ENCODE measurements at regions not wholly inside any gene's neighbourhood (a gene's known extent, or its start where the extent isn't known, plus 50 kb on each side); places are given as distances from the start of the nearest gene placed in this dataset.

DNA sequence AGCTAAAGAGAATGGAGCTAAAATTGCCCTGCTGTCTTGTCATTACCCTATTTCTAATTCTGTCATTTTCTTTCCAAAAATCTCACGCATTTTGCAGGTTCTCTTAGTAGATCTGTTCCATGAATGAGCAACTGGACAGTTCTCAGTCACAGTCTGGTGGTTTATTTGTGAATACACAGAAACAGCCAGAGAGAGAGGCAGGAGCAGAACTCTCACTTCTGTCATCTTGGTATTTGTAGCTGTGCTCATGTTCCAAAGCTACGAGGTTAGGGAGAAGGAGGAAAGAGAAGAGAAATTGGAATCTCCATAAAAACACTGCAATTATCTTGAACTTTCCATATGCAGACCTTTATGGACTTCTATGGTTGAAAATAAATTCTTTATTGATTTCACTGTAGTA, 118.0 kb upstream of the OR13F1 start:
- no peaks in the 10 kb centered on the region for H3K36me3 ChIP-seq (ENCODE audit: control insufficient read depth in 4 of 4, insufficient read depth in 3 of 4, low read depth in 1 of 4, low read length in 3 of 4)
- DNase-seq (ENCODE audit: low spot score): no peak
- peak overlapping the region in 1 of 2 donors; percentile 19 for H3K9ac ChIP-seq (ENCODE audit: low read depth in 1 of 2, low read length in 2 of 2)
- 62% methylated on average over 2 of the region's 2 CpGs for WGBS
- TF ChIP-seq HNF4G (IDR thresholded peaks at IDR 0.05) (no peak), RXRA (IDR thresholded peaks at IDR 0.05) (no peak), RAD21 (IDR thresholded peaks at IDR 0.05) (no peak), YY1 (IDR thresholded peaks at IDR 0.05) (no peak), EGR1 (IDR thresholded peaks at IDR 0.05; ENCODE audit: low read depth in 2 of 2) (no peak), NR2F2 (IDR thresholded peaks at IDR 0.05) (no peak)
- TF ChIP-seq, protein P1, sequence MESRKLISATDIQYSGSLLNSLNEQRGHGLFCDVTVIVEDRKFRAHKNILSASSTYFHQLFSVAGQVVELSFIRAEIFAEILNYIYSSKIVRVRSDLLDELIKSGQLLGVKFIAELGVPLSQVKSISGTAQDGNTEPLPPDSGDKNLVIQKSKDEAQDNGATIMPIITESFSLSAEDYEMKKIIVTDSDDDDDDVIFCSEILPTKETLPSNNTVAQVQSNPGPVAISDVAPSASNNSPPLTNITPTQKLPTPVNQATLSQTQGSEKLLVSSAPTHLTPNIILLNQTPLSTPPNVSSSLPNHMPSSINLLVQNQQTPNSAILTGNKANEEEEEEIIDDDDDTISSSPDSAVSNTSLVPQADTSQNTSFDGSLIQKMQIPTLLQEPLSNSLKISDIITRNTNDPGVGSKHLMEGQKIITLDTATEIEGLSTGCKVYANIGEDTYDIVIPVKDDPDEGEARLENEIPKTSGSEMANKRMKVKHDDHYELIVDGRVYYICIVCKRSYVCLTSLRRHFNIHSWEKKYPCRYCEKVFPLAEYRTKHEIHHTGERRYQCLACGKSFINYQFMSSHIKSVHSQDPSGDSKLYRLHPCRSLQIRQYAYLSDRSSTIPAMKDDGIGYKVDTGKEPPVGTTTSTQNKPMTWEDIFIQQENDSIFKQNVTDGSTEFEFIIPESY (IDR thresholded peaks at IDR 0.05): no peak
- TF ChIP-seq, protein P2, sequence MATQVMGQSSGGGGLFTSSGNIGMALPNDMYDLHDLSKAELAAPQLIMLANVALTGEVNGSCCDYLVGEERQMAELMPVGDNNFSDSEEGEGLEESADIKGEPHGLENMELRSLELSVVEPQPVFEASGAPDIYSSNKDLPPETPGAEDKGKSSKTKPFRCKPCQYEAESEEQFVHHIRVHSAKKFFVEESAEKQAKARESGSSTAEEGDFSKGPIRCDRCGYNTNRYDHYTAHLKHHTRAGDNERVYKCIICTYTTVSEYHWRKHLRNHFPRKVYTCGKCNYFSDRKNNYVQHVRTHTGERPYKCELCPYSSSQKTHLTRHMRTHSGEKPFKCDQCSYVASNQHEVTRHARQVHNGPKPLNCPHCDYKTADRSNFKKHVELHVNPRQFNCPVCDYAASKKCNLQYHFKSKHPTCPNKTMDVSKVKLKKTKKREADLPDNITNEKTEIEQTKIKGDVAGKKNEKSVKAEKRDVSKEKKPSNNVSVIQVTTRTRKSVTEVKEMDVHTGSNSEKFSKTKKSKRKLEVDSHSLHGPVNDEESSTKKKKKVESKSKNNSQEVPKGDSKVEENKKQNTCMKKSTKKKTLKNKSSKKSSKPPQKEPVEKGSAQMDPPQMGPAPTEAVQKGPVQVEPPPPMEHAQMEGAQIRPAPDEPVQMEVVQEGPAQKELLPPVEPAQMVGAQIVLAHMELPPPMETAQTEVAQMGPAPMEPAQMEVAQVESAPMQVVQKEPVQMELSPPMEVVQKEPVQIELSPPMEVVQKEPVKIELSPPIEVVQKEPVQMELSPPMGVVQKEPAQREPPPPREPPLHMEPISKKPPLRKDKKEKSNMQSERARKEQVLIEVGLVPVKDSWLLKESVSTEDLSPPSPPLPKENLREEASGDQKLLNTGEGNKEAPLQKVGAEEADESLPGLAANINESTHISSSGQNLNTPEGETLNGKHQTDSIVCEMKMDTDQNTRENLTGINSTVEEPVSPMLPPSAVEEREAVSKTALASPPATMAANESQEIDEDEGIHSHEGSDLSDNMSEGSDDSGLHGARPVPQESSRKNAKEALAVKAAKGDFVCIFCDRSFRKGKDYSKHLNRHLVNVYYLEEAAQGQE (IDR thresholded peaks at IDR 0.05): no peak
- H3K4me1 ChIP-seq (ENCODE audit: control insufficient read depth in 4 of 4, insufficient read depth in 4 of 4, low read length in 3 of 4): no peaks in the 10 kb centered on the region
- H3K9me3 ChIP-seq (ENCODE audit: control insufficient read depth in 4 of 4, low read length in 3 of 4): no peaks in the 10 kb centered on the region
- no peak overlapping the region for H3K4me3 ChIP-seq (ENCODE audit: low read depth in 1 of 3, low read length in 3 of 3)
- no peak overlapping the region for H3K27ac ChIP-seq (ENCODE audit: low read depth in 1 of 2, low read length in 2 of 2)
- H3K27me3 ChIP-seq (ENCODE audit: control insufficient read depth in 4 of 4, insufficient read depth in 4 of 4, low read length in 3 of 4): no peaks in the 10 kb centered on the region

DNA sequence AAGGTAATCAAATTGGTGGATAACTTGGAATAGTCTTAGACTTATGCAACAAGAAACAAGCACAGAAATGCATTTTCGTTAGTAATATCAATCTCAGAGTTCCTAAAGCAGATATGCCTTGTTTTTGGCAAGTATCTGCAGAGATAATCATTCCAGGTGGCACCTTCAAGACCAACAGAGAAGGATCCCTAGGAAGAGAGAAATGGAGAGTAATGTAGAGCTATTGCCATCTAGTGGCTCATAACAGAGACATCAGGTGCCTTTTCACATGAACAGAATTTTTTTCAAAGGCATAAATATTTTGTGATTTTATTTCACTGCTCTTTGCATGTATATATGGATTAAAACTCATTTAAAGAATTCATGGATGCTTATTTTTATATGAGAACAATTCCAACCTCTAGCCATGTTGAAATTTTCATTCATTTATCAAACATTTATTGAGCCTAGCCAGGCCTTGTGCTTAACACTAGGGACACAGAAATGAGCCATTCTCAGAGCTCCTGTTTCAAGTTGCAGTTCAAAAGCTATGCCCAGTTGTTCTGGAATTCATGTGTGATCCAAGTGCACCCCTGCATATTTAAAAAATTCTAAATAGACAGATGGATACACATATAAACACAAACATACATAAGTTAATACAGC, 117.5 kb upstream of the OR13F1 start:
- Histone ChIP-seq H3K27me3 (ENCODE audit: control insufficient read depth in 4 of 4, insufficient read depth in 4 of 4, low read length in 3 of 4) (no peaks in the 10 kb centered on the region), H3K36me3 (ENCODE audit: control insufficient read depth in 4 of 4, insufficient read depth in 3 of 4, low read depth in 1 of 4, low read length in 3 of 4) (no peaks in the 10 kb centered on the region), H3K9ac (ENCODE audit: low read depth in 1 of 2, low read length in 2 of 2) (peak overlapping the region in 1 of 2 donors; percentile 19), H3K4me3 (ENCODE audit: low read depth in 1 of 3, low read length in 3 of 3) (no peak overlapping the region), H3K4me1 (ENCODE audit: control insufficient read depth in 4 of 4, insufficient read depth in 4 of 4, low read length in 3 of 4) (no peaks in the 10 kb centered on the region), H3K27ac (ENCODE audit: low read depth in 1 of 2, low read length in 2 of 2) (no peak overlapping the region), H3K9me3 (ENCODE audit: control insufficient read depth in 4 of 4, low read length in 3 of 4) (no peaks in the 10 kb centered on the region)
- DNase-seq (ENCODE audit: low spot score): no peak
- TF ChIP-seq, protein P3, sequence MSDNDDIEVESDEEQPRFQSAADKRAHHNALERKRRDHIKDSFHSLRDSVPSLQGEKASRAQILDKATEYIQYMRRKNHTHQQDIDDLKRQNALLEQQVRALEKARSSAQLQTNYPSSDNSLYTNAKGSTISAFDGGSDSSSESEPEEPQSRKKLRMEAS (IDR thresholded peaks at IDR 0.05): no peak
- no peak for TF ChIP-seq SP1 (IDR thresholded peaks at IDR 0.05)
- no peak for TF ChIP-seq EGR1 (IDR thresholded peaks at IDR 0.05; ENCODE audit: low read depth in 2 of 2)
- no peak for TF ChIP-seq YY1 (IDR thresholded peaks at IDR 0.05)
- TF ChIP-seq, protein P4, sequence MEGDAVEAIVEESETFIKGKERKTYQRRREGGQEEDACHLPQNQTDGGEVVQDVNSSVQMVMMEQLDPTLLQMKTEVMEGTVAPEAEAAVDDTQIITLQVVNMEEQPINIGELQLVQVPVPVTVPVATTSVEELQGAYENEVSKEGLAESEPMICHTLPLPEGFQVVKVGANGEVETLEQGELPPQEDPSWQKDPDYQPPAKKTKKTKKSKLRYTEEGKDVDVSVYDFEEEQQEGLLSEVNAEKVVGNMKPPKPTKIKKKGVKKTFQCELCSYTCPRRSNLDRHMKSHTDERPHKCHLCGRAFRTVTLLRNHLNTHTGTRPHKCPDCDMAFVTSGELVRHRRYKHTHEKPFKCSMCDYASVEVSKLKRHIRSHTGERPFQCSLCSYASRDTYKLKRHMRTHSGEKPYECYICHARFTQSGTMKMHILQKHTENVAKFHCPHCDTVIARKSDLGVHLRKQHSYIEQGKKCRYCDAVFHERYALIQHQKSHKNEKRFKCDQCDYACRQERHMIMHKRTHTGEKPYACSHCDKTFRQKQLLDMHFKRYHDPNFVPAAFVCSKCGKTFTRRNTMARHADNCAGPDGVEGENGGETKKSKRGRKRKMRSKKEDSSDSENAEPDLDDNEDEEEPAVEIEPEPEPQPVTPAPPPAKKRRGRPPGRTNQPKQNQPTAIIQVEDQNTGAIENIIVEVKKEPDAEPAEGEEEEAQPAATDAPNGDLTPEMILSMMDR (IDR thresholded peaks at IDR 0.05; ENCODE audit: low read depth, low read length, missing input control): peak; percentile 80
- TF ChIP-seq HNF4A (conservative IDR thresholded peaks at IDR 0.05): no peak
- peak; percentile 93 to 95 for TF ChIP-seq RAD21 (IDR thresholded peaks at IDR 0.05)
- no peak for TF ChIP-seq NR2F2 (IDR thresholded peaks at IDR 0.05)
- no peak for TF ChIP-seq RXRA (IDR thresholded peaks at IDR 0.05)
- no peak for TF ChIP-seq GABPA (IDR thresholded peaks at IDR 0.05 in 1 of 2, conservative IDR thresholded peaks at IDR 0.05 in 1 of 2)
- TF ChIP-seq FOXA1 (IDR thresholded peaks at IDR 0.05): no peak
- TF ChIP-seq, protein P5, sequence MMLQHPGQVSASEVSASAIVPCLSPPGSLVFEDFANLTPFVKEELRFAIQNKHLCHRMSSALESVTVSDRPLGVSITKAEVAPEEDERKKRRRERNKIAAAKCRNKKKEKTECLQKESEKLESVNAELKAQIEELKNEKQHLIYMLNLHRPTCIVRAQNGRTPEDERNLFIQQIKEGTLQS (IDR thresholded peaks at IDR 0.05): no peak
- no peak for TF ChIP-seq FOXA2 (IDR thresholded peaks at IDR 0.05)
- no peak for TF ChIP-seq TAF1 (conservative IDR thresholded peaks at IDR 0.05)
- no peak for TF ChIP-seq JUND (IDR thresholded peaks at IDR 0.05)
- 1% methylated on average over 1 of the region's 1 CpG for WGBS

Measured in liver (tissue), 8 donors.